AG04449 (cell line): ENCODE measurements at regions not wholly inside any gene's neighbourhood (a gene's known extent, or its start where the extent isn't known, plus 50 kb on each side); places are given as distances from the start of the nearest gene placed in this dataset.

Source experiments
- CTCF ChIA-PET: fragments of 350-600 bp; formaldehyde crosslinking; extraction: SDS; loops from one replicate; lab custom pipeline; 2021; ENCODE audit warnings: antibody characterized with exemption; lab: Yijun Ruan, JAX
- POLR2A ChIA-PET: fragments of 400-600, 350-600 bp; formaldehyde crosslinking; extraction: SDS; loops from one replicate; lab custom pipeline; 2020; ENCODE audit warnings: antibody characterized with exemption, inconsistent platforms; lab: Yijun Ruan, JAX
- DNase-seq: peaks from one replicate; pipeline ENCODE4 v3.0.0-alpha.2; 2010; ENCODE audit warnings: low read depth, low spot score
- H3K4me3 ChIP-seq: 2 replicates; pipeline ENCODE4 v1.5.1; 2011; ENCODE audit warnings: low read depth, mild to moderate bottlenecking, control low read depth, low read length
- CTCF ChIP-seq: IDR thresholded peaks from one replicate; pipeline ENCODE4 v1.5.1; 2011; ENCODE audit warnings: mild to moderate bottlenecking, moderate library complexity, low read length, control low read depth, inconsistent platforms; ENCODE audit not compliant: insufficient read depth; ENCODE audit errors: missing control alignments

DNA sequence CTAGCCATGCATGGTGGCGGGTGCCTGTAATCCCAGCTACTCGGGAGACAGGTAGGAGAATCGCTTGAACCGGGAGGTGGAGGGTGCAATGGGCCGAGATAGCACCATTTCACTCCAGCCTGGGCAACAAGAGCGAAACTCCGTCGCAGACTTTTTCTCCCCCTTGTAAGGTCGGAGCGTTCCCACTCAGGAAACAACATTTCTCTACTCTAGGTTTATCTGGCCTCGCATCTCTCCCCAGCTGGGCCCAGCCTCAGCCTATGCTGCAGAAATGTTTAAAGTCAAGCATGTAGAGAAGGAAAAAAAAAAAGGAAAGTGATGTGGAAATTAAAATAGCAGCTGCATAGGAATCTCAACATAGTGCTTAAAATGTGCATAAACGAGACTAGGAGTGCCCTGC lies 172.3 kb downstream of the TRIM27 start:
- TF ChIP-seq CTCF: no peak
- H3K4me3 ChIP-seq: no peak overlapping the region
- ChIA-PET CTCF (no interaction called here), POLR2A (no interaction called here)
- no peak for DNase-seq

DNA sequence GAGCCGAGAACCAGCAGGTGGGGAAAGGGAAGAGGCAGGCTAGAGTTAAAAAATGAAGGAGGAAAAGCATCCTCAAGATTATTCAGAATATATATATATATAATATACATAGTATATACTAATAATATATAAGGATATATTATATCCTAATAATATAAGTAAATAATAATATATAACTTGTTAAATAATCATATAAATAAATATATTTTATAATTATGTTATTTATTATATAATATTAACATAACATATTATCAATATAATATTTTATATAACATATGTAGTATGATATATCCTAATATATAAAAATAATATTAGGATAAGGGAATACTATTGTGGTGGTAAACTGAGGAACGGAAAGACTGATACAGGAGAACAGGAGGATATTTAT lies 171.8 kb downstream of the TRIM27 start:
- DNase-seq: no peak
- no peak for TF ChIP-seq CTCF
- POLR2A ChIA-PET: no interaction called here
- H3K4me3 ChIP-seq: no peak overlapping the region
- CTCF ChIA-PET: no interaction called here

GRCh38 chr6:28757429-28758045 lies 166.2 kb downstream of the TRIM27 start:
- no peak overlapping the region for H3K4me3 ChIP-seq
- no peak for DNase-seq
- ChIA-PET CTCF (no interaction called here), POLR2A (no interaction called here)
- TF ChIP-seq CTCF: no peak

- H3K4me3 ChIP-seq: no peak overlapping the region
- ChIA-PET CTCF (no interaction called here), POLR2A (no interaction called here)
- no peak for TF ChIP-seq CTCF
- no peak for DNase-seq
Measured at GRCh38 chr6:28758046-28758817, 165.6 kb downstream of the TRIM27 start.

DNA sequence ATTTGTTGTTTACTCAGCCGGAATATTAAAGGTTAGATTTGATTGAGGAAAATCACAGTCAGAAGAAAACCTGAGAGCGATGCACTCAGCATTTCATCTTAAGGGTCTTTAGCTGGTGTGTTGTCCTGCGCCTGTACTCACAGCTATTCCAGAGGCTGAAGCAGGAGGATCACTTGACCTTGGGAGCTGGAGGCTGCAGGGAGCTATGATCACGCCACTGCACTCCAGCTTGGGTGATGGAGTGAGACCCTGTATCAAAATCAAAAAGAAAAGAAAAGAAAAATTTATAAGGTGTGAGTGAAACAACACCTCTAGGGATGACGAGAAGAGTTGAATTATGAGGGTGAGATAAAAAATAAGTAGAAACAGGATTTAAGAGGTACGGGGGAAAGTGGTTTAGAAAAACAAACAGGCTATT lies 165.0 kb downstream of the TRIM27 start:
- no peak overlapping the region for H3K4me3 ChIP-seq
- CTCF ChIA-PET: no interaction called here

More for the DNA sequence above, 165.0 kb downstream of the TRIM27 start:
- no peak for TF ChIP-seq CTCF
- POLR2A ChIA-PET: no interaction called here
- DNase-seq: no peak
